ENCODE measurements at regions not wholly inside any gene's neighbourhood (a gene's known extent, or its start where the extent isn't known, plus 50 kb on each side); places are given as distances from the start of the nearest gene placed in this dataset.
"Not testable (repeated sequence)": the region's sequence is repeated elsewhere in the genome, so short reads cannot be mapped to it uniquely, and the experiment has no call there.

GRCh38 chr5:135155616-135156214 lies 121.7 kb upstream of the PITX1 start:
- in situ Hi-C loops (cut with MboI; ENCODE audit: low pct_unique_long_range_greater_than_20kb in 2 of 9, low sequenced_read_pairs in 9 of 9, unreplicated experiment in 9 of 9): no loop called here
- ATAC-seq (replicated peaks in 6 of 8): no peak
- no peak overlapping the region for H3K4me3 ChIP-seq
- H3K27ac ChIP-seq: no peak overlapping the region
- H3K4me1 ChIP-seq (replicated peaks in 1 of 2): no peaks in the 10 kb centered on the region
- 17 to 75% (median 60%) methylated on average over 1 to 3 of the region's 4 CpGs; no CpG with 5 or more reads in 4 of the 10 experiments for WGBS, 10 experiments

GRCh38 chr5:135154961-135155360 lies 120.9 kb upstream of the PITX1 start:
- Histone ChIP-seq H3K4me3 (no peak overlapping the region), H3K27ac (no peak overlapping the region), H3K4me1 (replicated peaks in 1 of 2) (no peaks in the 10 kb centered on the region)
- in situ Hi-C loops (cut with MboI; ENCODE audit: low pct_unique_long_range_greater_than_20kb in 2 of 9, low sequenced_read_pairs in 9 of 9, unreplicated experiment in 9 of 9): no loop called here
- WGBS, 10 experiments: 30 to 100% (median 65%) methylated on average over 1 to 6 of the region's 7 CpGs; no CpG with 5 or more reads in 4 of the 10 experiments
- ATAC-seq (replicated peaks in 6 of 8): no peak

- 85 to 100% (median 90%) methylated on average over 1 to 5 of the region's 8 CpGs; no CpG with 5 or more reads in 5 of the 10 experiments for WGBS, 10 experiments
- in situ Hi-C loops (cut with MboI; ENCODE audit: low pct_unique_long_range_greater_than_20kb in 2 of 9, low sequenced_read_pairs in 9 of 9, unreplicated experiment in 9 of 9): no loop called here
- Histone ChIP-seq H3K4me3 (no peak overlapping the region), H3K27ac (no peak overlapping the region), H3K4me1 (replicated peaks in 1 of 2) (no peaks in the 10 kb centered on the region)
- ATAC-seq (replicated peaks in 6 of 8): no peak
Measured at GRCh38 chr5:135154197-135154596, 120.2 kb upstream of the PITX1 start.

GRCh38 chr5:135153661-135154060 lies 119.6 kb upstream of the PITX1 start:
- WGBS, 10 experiments: 40 to 100% (median 57%) methylated on average over 1 to 2 of the region's 3 CpGs; no CpG with 5 or more reads in 5 of the 10 experiments
- in situ Hi-C loops (cut with MboI; ENCODE audit: low pct_unique_long_range_greater_than_20kb in 2 of 9, low sequenced_read_pairs in 9 of 9, unreplicated experiment in 9 of 9): no loop called here
- Histone ChIP-seq H3K4me1 (replicated peaks in 1 of 2) (no peaks in the 10 kb centered on the region), H3K4me3 (no peak overlapping the region), H3K27ac (no peak overlapping the region)
- ATAC-seq (replicated peaks in 6 of 8): no peak

- WGBS, 10 experiments: 66 to 100% (median 86%) methylated on average over 1 to 4 of the region's 4 CpGs; no CpG with 5 or more reads in 4 of the 10 experiments
Measured at GRCh38 chr5:135153259-135153658, 119.2 kb upstream of the PITX1 start.

GRCh38 chr5:135151660-135152059 lies 117.6 kb upstream of the PITX1 start:
- H3K4me1 ChIP-seq (replicated peaks in 1 of 2); H3K27ac ChIP-seq; in situ Hi-C loops (cut with MboI; ENCODE audit: low pct_unique_long_range_greater_than_20kb in 2 of 9, low sequenced_read_pairs in 9 of 9, unreplicated experiment in 9 of 9); ATAC-seq (replicated peaks in 6 of 8); H3K4me3 ChIP-seq: not testable (repeated sequence)
- 80 to 92% methylated on average over 1 to 2 of the region's 3 CpGs; no CpG with 5 or more reads in 8 of the 10 experiments for WGBS, 10 experiments

More at GRCh38 chr5:135153259-135153658, 119.2 kb upstream of the PITX1 start:
- Histone ChIP-seq H3K4me3 (no peak overlapping the region), H3K27ac (no peak overlapping the region), H3K4me1 (replicated peaks in 1 of 2) (no peaks in the 10 kb centered on the region)
- ATAC-seq (replicated peaks in 6 of 8): no peak
- in situ Hi-C loops (cut with MboI; ENCODE audit: low pct_unique_long_range_greater_than_20kb in 2 of 9, low sequenced_read_pairs in 9 of 9, unreplicated experiment in 9 of 9): no loop called here

- WGBS, 10 experiments: 67 to 100% (median 90%) methylated on average over 1 to 3 of the region's 5 CpGs; no CpG with 5 or more reads in 5 of the 10 experiments
- in situ Hi-C loops (cut with MboI; ENCODE audit: low pct_unique_long_range_greater_than_20kb in 2 of 9, low sequenced_read_pairs in 9 of 9, unreplicated experiment in 9 of 9): no loop called here
- ATAC-seq (replicated peaks in 6 of 8): no peak
- H3K4me3 ChIP-seq: no peak overlapping the region
- H3K4me1 ChIP-seq (replicated peaks in 1 of 2): no peaks in the 10 kb centered on the region
- H3K27ac ChIP-seq: no peak overlapping the region
Measured at GRCh38 chr5:135151256-135151655, 117.2 kb upstream of the PITX1 start.

- 25 to 88% (median 54%) methylated on average over 2 to 4 of the region's 4 CpGs; no CpG with 5 or more reads in 3 of the 10 experiments for WGBS, 10 experiments
- in situ Hi-C loops (cut with MboI; ENCODE audit: low pct_unique_long_range_greater_than_20kb in 2 of 9, low sequenced_read_pairs in 9 of 9, unreplicated experiment in 9 of 9): no loop called here
- Histone ChIP-seq H3K4me3 (no peak overlapping the region), H3K4me1 (replicated peaks in 1 of 2) (no peaks in the 10 kb centered on the region), H3K27ac (no peak overlapping the region)
- no peak for ATAC-seq (replicated peaks in 6 of 8)
Measured at GRCh38 chr5:135150767-135151166, 116.7 kb upstream of the PITX1 start.

GRCh38 chr5:135149956-135150723 lies 116.1 kb upstream of the PITX1 start:
- Histone ChIP-seq H3K4me1 (replicated peaks in 1 of 2) (no peaks in the 10 kb centered on the region), H3K4me3 (no peak overlapping the region), H3K27ac (no peak overlapping the region)
- no peak for ATAC-seq (replicated peaks in 6 of 8)
- 50 to 100% (median 58%) methylated on average over 1 to 4 of the region's 13 CpGs; no CpG with 5 or more reads in 5 of the 10 experiments for WGBS, 10 experiments
- in situ Hi-C loops (cut with MboI; ENCODE audit: low pct_unique_long_range_greater_than_20kb in 2 of 9, low sequenced_read_pairs in 9 of 9, unreplicated experiment in 9 of 9): no loop called here

GRCh38 chr5:135149229-135149955 lies 115.4 kb upstream of the PITX1 start:
- no peak overlapping the region for H3K27ac ChIP-seq
- no peak for ATAC-seq (replicated peaks in 6 of 8)
- in situ Hi-C loops (cut with MboI; ENCODE audit: low pct_unique_long_range_greater_than_20kb in 2 of 9, low sequenced_read_pairs in 9 of 9, unreplicated experiment in 9 of 9): no loop called here
- 0 to 70% methylated on average over 1 to 3 of the region's 5 CpGs; no CpG with 5 or more reads in 8 of the 10 experiments for WGBS, 10 experiments
- no peak overlapping the region for H3K4me3 ChIP-seq
- no peaks in the 10 kb centered on the region for H3K4me1 ChIP-seq (replicated peaks in 1 of 2)

- in situ Hi-C loops (cut with MboI; ENCODE audit: low pct_unique_long_range_greater_than_20kb in 2 of 9, low sequenced_read_pairs in 9 of 9, unreplicated experiment in 9 of 9): no loop called here
- WGBS, 10 experiments: 0 to 100% (median 76%) methylated on average over 1 to 7 of the region's 10 CpGs; no CpG with 5 or more reads in 2 of the 10 experiments
- ATAC-seq (replicated peaks in 6 of 8): no peak
- H3K4me3 ChIP-seq: no peak overlapping the region
- no peaks in the 10 kb centered on the region for H3K4me1 ChIP-seq (replicated peaks in 1 of 2)
- no peak overlapping the region for H3K27ac ChIP-seq
Measured at GRCh38 chr5:135147294-135148090, 113.5 kb upstream of the PITX1 start.

- ATAC-seq (replicated peaks in 6 of 8): no peak
- no peak overlapping the region for H3K4me3 ChIP-seq
- WGBS, 10 experiments: 17 to 100% (median 77%) methylated on average over 1 to 2 of the region's 2 CpGs
- in situ Hi-C loops (cut with MboI; ENCODE audit: low pct_unique_long_range_greater_than_20kb in 2 of 9, low sequenced_read_pairs in 9 of 9, unreplicated experiment in 9 of 9): no loop called here
- H3K4me1 ChIP-seq (replicated peaks in 1 of 2): no peaks in the 10 kb centered on the region
- no peak overlapping the region for H3K27ac ChIP-seq
Measured at GRCh38 chr5:135145985-135146384, 112.0 kb upstream of the PITX1 start.
